ENCODE measurements at regions not wholly inside any gene's neighbourhood (a gene's known extent, or its start where the extent isn't known, plus 50 kb on each side); places are given as distances from the start of the nearest gene placed in this dataset.

- Histone ChIP-seq H3K27ac (no peak overlapping the region), H3K27me3 (no peaks in the 10 kb centered on the region), H3K4me3 (no peak overlapping the region), H3K9me3 (no peaks in the 10 kb centered on the region), H3K36me3 (no peaks in the 10 kb centered on the region), H3K4me1 (peaks cover 0 to 18% of the 10 kb centered on the region in 2 donors)
- no peak for TF ChIP-seq CTCF (IDR thresholded peaks at IDR 0.05)
- no peak for DNase-seq (ENCODE audit: low spot score)
Observed at GRCh38 chr12:92008345-92008744, 137.3 kb downstream of the BTG1 start.

- H3K9me3 ChIP-seq, result no peaks in the 10 kb centered on the region
- DNase-seq (ENCODE audit: low spot score), result no peak
- H3K4me1 ChIP-seq, result peaks cover 0 to 24% of the 10 kb centered on the region in 2 donors
- no peak overlapping the region for H3K27ac ChIP-seq
- no peaks in the 10 kb centered on the region for H3K27me3 ChIP-seq
- no peak for TF ChIP-seq CTCF (IDR thresholded peaks at IDR 0.05)
- H3K36me3 ChIP-seq, result no peaks in the 10 kb centered on the region
- H3K4me3 ChIP-seq, result no peak overlapping the region
Observed at GRCh38 chr12:92007787-92008186, 137.9 kb downstream of the BTG1 start.

DNA sequence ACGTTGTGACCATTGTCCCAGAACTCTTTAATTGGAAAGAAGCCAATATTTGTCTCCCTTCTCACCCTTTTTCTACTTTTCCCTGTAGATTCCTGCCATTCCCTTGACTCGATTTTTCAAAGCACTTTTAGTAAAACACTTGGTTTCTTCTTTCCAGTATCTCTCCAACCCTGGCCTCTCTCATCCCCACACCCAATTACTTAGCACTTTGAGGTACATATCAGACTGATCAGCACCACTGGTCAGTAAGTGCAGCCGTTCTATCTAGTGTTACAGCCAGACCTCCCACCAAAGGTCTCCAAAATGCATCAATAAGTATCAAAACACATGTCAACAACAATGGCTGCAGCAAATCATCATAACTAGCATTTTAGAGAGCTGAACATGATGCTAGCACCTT lies 141.9 kb downstream of the BTG1 start:
- TF ChIP-seq CTCF (IDR thresholded peaks at IDR 0.05), result no peak
- Histone ChIP-seq H3K9me3 (no peaks in the 10 kb centered on the region), H3K27ac (no peak overlapping the region), H3K36me3 (no peaks in the 10 kb centered on the region), H3K27me3 (no peaks in the 10 kb centered on the region), H3K4me1 (peaks cover 0 to 33% of the 10 kb centered on the region in 2 donors), H3K4me3 (no peak overlapping the region)
- DNase-seq (ENCODE audit: low spot score), result no peak

GRCh38 chr12:92002673-92003382 lies 142.8 kb downstream of the BTG1 start:
- Histone ChIP-seq H3K4me3 (no peak overlapping the region), H3K36me3 (no peaks in the 10 kb centered on the region)

GRCh38 chr12:92002195-92002649 lies 143.4 kb downstream of the BTG1 start:
- Histone ChIP-seq H3K4me3 (no peak overlapping the region), H3K27ac (peak overlapping the region in 1 of 2 donors; percentile 59), H3K9me3 (no peaks in the 10 kb centered on the region), H3K27me3 (no peaks in the 10 kb centered on the region), H3K36me3 (no peaks in the 10 kb centered on the region), H3K4me1 (peaks cover 0 to 33% of the 10 kb centered on the region in 2 donors)
- TF ChIP-seq CTCF (IDR thresholded peaks at IDR 0.05), result no peak
- DNase-seq (ENCODE audit: low spot score), result no peak

More at GRCh38 chr12:92002673-92003382, 142.8 kb downstream of the BTG1 start:
- H3K9me3 ChIP-seq, result no peaks in the 10 kb centered on the region
- H3K27me3 ChIP-seq, result no peaks in the 10 kb centered on the region
- no peak for TF ChIP-seq CTCF (IDR thresholded peaks at IDR 0.05)
- DNase-seq (ENCODE audit: low spot score), result no peak
- H3K4me1 ChIP-seq, result peaks cover 0 to 33% of the 10 kb centered on the region in 2 donors
- peak overlapping the region; percentile 13 to 59 for H3K27ac ChIP-seq

DNA sequence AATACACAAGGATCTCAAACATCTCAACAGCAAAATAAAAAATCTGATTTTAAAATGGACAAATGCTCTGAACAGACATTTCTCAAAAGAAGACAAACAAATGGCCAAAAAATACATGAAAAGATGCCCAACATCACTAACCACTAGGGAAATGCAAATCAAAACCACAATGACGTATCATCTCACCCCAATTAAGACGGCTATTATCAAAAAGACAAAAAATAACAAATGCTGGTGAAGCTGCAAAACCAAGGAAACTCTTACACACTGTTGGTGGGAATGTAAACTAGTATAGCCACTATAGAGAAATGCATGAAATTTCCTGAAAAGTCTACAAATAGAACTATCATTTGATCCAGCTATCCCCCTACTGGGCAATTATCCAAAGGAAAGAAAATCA lies 145.0 kb downstream of the BTG1 start:
- H3K27ac ChIP-seq, result no peak overlapping the region
- H3K4me3 ChIP-seq, result no peak overlapping the region
- no peak for TF ChIP-seq CTCF (IDR thresholded peaks at IDR 0.05)
- no peak for DNase-seq (ENCODE audit: low spot score)
- H3K4me1 ChIP-seq, result peaks cover 0 to 32% of the 10 kb centered on the region in 2 donors
- no peaks in the 10 kb centered on the region for H3K36me3 ChIP-seq
- no peaks in the 10 kb centered on the region for H3K9me3 ChIP-seq
- no peaks in the 10 kb centered on the region for H3K27me3 ChIP-seq

All from right atrium auricular region (tissue), 2 donors.